HUES6 (cell line): ENCODE measurements at regions not wholly inside any gene's neighbourhood (a gene's known extent, or its start where the extent isn't known, plus 50 kb on each side); places are given as distances from the start of the nearest gene placed in this dataset.

Experiments
- H3K27ac ChIP-seq: 2 replicates; pipeline ENCODE4 v1.7.0; 2013; ENCODE audit warnings: low read depth, mild to moderate bottlenecking, low read length, inconsistent platforms
- H3K27me3 ChIP-seq: 2 replicates; pipeline ENCODE4 v1.6.1; 2013; ENCODE audit warnings: low read length; ENCODE audit not compliant: control insufficient read depth, insufficient read depth
- H3K36me3 ChIP-seq: 2 replicates; pipeline ENCODE4 v1.6.1; 2013; ENCODE audit warnings: low read length; ENCODE audit not compliant: control insufficient read depth, insufficient read depth
- H3K4me1 ChIP-seq: 2 replicates; pipeline ENCODE4 v1.6.1; 2013; ENCODE audit warnings: low read length; ENCODE audit not compliant: control insufficient read depth, insufficient read depth
- H3K4me3 ChIP-seq: 2 replicates; pipeline ENCODE4 v1.5.1; 2013; ENCODE audit warnings: low read depth, low read length
- H3K9ac ChIP-seq: one replicate; pipeline ENCODE4 v1.6.1; 2013; ENCODE audit warnings: mild to moderate bottlenecking, low read length
- H3K9me3 ChIP-seq: 2 replicates; pipeline ENCODE4 v1.6.1; 2013; ENCODE audit warnings: low read depth, low read length; ENCODE audit not compliant: control insufficient read depth, insufficient read depth

GRCh38 chr15:93146601-93147000 lies 57.6 kb upstream of the RGMA start:
- Histone ChIP-seq H3K4me3 (no peak overlapping the region), H3K9me3 (no peaks in the 10 kb centered on the region; the same call in 1 of the 2 replicates), H3K27ac (no peak overlapping the region), H3K9ac (no peak overlapping the region), H3K4me1 (peaks cover 8% of the 10 kb centered on the region; the same call in 1 of the 2 replicates), H3K27me3 (no peaks in the 10 kb centered on the region), H3K36me3 (no peaks in the 10 kb centered on the region)

GRCh38 chr15:93146196-93146595 lies 57.2 kb upstream of the RGMA start:
- Histone ChIP-seq H3K4me3 (no peak overlapping the region), H3K36me3 (no peaks in the 10 kb centered on the region), H3K9ac (no peak overlapping the region), H3K27me3 (no peaks in the 10 kb centered on the region), H3K27ac (no peak overlapping the region), H3K9me3 (no peaks in the 10 kb centered on the region; the same call in 1 of the 2 replicates), H3K4me1 (peaks cover 6% of the 10 kb centered on the region; the same call in 1 of the 2 replicates)

- Histone ChIP-seq H3K27ac (no peak overlapping the region), H3K4me1 (no peaks in the 10 kb centered on the region), H3K4me3 (no peak overlapping the region), H3K36me3 (no peaks in the 10 kb centered on the region), H3K9ac (no peak overlapping the region), H3K27me3 (no peaks in the 10 kb centered on the region), H3K9me3 (no peaks in the 10 kb centered on the region; the same call in 1 of the 2 replicates)
These were observed 55.6 kb upstream of the RGMA start for GRCh38 chr15:93144463-93145236.

- H3K27ac ChIP-seq, result no peak overlapping the region
- no peak overlapping the region for H3K4me3 ChIP-seq
- H3K27me3 ChIP-seq, result peaks cover 7% of the 10 kb centered on the region; the same call in 1 of the 2 replicates
- H3K9me3 ChIP-seq, result no peaks in the 10 kb centered on the region
- H3K36me3 ChIP-seq, result no peaks in the 10 kb centered on the region
- H3K9ac ChIP-seq, result no peak overlapping the region
- H3K4me1 ChIP-seq, result no peaks in the 10 kb centered on the region
These were observed 54.2 kb upstream of the RGMA start for GRCh38 chr15:93143186-93143585.

GRCh38 chr15:93141371-93141794 lies 52.4 kb upstream of the RGMA start:
- H3K27ac ChIP-seq, result no peak overlapping the region
- H3K4me3 ChIP-seq, result no peak overlapping the region
- H3K27me3 ChIP-seq, result peaks cover 18% of the 10 kb centered on the region; the same call in 1 of the 2 replicates
- no peak overlapping the region for H3K9ac ChIP-seq
- no peaks in the 10 kb centered on the region for H3K36me3 ChIP-seq
- no peaks in the 10 kb centered on the region for H3K9me3 ChIP-seq
- H3K4me1 ChIP-seq, result peaks cover 6% of the 10 kb centered on the region

- Histone ChIP-seq H3K27ac (no peak overlapping the region), H3K9ac (no peak overlapping the region), H3K9me3 (no peaks in the 10 kb centered on the region), H3K36me3 (no peaks in the 10 kb centered on the region), H3K4me3 (no peak overlapping the region), H3K27me3 (peaks cover 27% of the 10 kb centered on the region; the same call in 1 of the 2 replicates), H3K4me1 (peaks cover 17% of the 10 kb centered on the region)
These were observed 50.4 kb upstream of the RGMA start for GRCh38 chr15:93139436-93139835.

- Histone ChIP-seq H3K4me3 (no peak overlapping the region), H3K27me3 (peaks cover 31% of the 10 kb centered on the region; the same call in 1 of the 2 replicates), H3K9me3 (no peaks in the 10 kb centered on the region), H3K36me3 (no peaks in the 10 kb centered on the region), H3K4me1 (peaks cover 17% of the 10 kb centered on the region), H3K9ac (no peak overlapping the region), H3K27ac (no peak overlapping the region)
These were observed 49.8 kb upstream of the RGMA start for GRCh38 chr15:93138681-93139250.
